Skeletal muscle tissue (tissue), 3 donors: ENCODE measurements at regions not wholly inside any gene's neighbourhood (a gene's known extent, or its start where the extent isn't known, plus 50 kb on each side); places are given as distances from the start of the nearest gene placed in this dataset.
A peak's percentile ranks its signal among the peaks of the same experiment; 100 is the strongest.

Source experiments
- H3K27ac ChIP-seq: one replicate; pipeline ENCODE4 v1.7.0; 2013; ENCODE audit warnings: mild to moderate bottlenecking, low read depth, low read length, inconsistent platforms
- H3K27me3 ChIP-seq, 3 donors: one replicate each; pipeline ENCODE4 v1.7.0; 2013; ENCODE audit warnings: low read length in 3 of 3; ENCODE audit not compliant: control insufficient read depth in 3 of 3, insufficient read depth in 3 of 3
- H3K36me3 ChIP-seq, 3 donors: one replicate each; pipeline ENCODE4 v1.7.0; 2013; ENCODE audit warnings: low read length in 3 of 3; ENCODE audit not compliant: control insufficient read depth in 3 of 3, insufficient read depth in 3 of 3
- H3K4me1 ChIP-seq, 3 donors: one replicate each; pipeline ENCODE4 v1.7.0; 2013; ENCODE audit warnings: low read length in 3 of 3, mild to moderate bottlenecking in 3 of 3; ENCODE audit not compliant: control insufficient read depth in 3 of 3, insufficient read depth in 3 of 3
- H3K4me3 ChIP-seq, 3 donors: one replicate each; pipeline ENCODE4 v1.7.0; 2013; ENCODE audit warnings: low read length in 3 of 3
- H3K9ac ChIP-seq, 3 donors: one replicate each; pipeline ENCODE4 v1.7.0; 2013; ENCODE audit warnings: low read length in 3 of 3, mild to moderate bottlenecking in 3 of 3, moderate library complexity in 2 of 3, low read depth in 1 of 3
- H3K9me3 ChIP-seq, 3 donors: one replicate each; pipeline ENCODE4 v1.7.0; 2013; ENCODE audit warnings: low read length in 3 of 3; ENCODE audit not compliant: control insufficient read depth in 3 of 3
- donor health status: Osteomylitis.

- Histone ChIP-seq H3K27ac (peak overlapping the region; percentile 3), H3K4me3 (no peak overlapping the region), H3K27me3 (no peaks in the 10 kb centered on the region), H3K9me3 (no peaks in the 10 kb centered on the region), H3K36me3 (peaks cover 2 to 22% (median 7%) of the 10 kb centered on the region in 3 donors), H3K9ac (no peak overlapping the region), H3K4me1 (peaks cover 4 to 14% (median 11%) of the 10 kb centered on the region in 3 donors)
Measured at GRCh38 chr6:144534180-144534579, 249.0 kb downstream of the UTRN start.

- Histone ChIP-seq H3K27ac (no peak overlapping the region), H3K4me1 (peaks cover 3 to 14% (median 11%) of the 10 kb centered on the region in 3 donors), H3K9ac (no peak overlapping the region), H3K9me3 (no peaks in the 10 kb centered on the region), H3K4me3 (no peak overlapping the region), H3K27me3 (no peaks in the 10 kb centered on the region), H3K36me3 (peaks cover 4 to 22% (median 10%) of the 10 kb centered on the region in 3 donors)
Measured at GRCh38 chr6:144535630-144536029, 250.5 kb downstream of the UTRN start.

- Histone ChIP-seq H3K9ac (no peak overlapping the region), H3K27me3 (no peaks in the 10 kb centered on the region), H3K4me1 (peaks cover 3 to 14% (median 11%) of the 10 kb centered on the region in 3 donors), H3K4me3 (no peak overlapping the region), H3K36me3 (peaks cover 7 to 26% (median 10%) of the 10 kb centered on the region in 3 donors), H3K9me3 (no peaks in the 10 kb centered on the region), H3K27ac (no peak overlapping the region)
Measured at GRCh38 chr6:144536079-144536478, 250.9 kb downstream of the UTRN start.

GRCh38 chr6:144543006-144543871 is 258.1 kb downstream of the UTRN start:
- Histone ChIP-seq H3K4me3 (no peak overlapping the region), H3K9me3 (no peaks in the 10 kb centered on the region), H3K4me1 (no peaks in the 10 kb centered on the region), H3K9ac (no peak overlapping the region), H3K36me3 (peaks cover 13 to 34% (median 29%) of the 10 kb centered on the region in 3 donors), H3K27me3 (no peaks in the 10 kb centered on the region), H3K27ac (no peak overlapping the region)

GRCh38 chr6:144544266-144544830 is 259.2 kb downstream of the UTRN start:
- no peak overlapping the region for H3K4me3 ChIP-seq
- no peak overlapping the region for H3K27ac ChIP-seq
- H3K4me1 ChIP-seq = no peaks in the 10 kb centered on the region
- no peaks in the 10 kb centered on the region for H3K9me3 ChIP-seq
- no peak overlapping the region for H3K9ac ChIP-seq
- no peaks in the 10 kb centered on the region for H3K27me3 ChIP-seq
- H3K36me3 ChIP-seq = peaks cover 13 to 42% (median 31%) of the 10 kb centered on the region in 3 donors

GRCh38 chr6:144546807-144547206 is 261.7 kb downstream of the UTRN start:
- Histone ChIP-seq H3K9me3 (no peaks in the 10 kb centered on the region), H3K9ac (no peak overlapping the region), H3K27ac (no peak overlapping the region), H3K4me1 (no peaks in the 10 kb centered on the region), H3K36me3 (peaks cover 7 to 45% (median 35%) of the 10 kb centered on the region in 3 donors), H3K4me3 (no peak overlapping the region), H3K27me3 (no peaks in the 10 kb centered on the region)

- no peak overlapping the region for H3K27ac ChIP-seq
Measured at GRCh38 chr6:144547409-144547808, 262.3 kb downstream of the UTRN start.

GRCh38 chr6:144548536-144548935 is 263.4 kb downstream of the UTRN start:
- Histone ChIP-seq H3K36me3 (peaks cover 2 to 43% (median 36%) of the 10 kb centered on the region in 3 donors), H3K9me3 (no peaks in the 10 kb centered on the region), H3K27ac (no peak overlapping the region), H3K4me3 (no peak overlapping the region), H3K9ac (no peak overlapping the region), H3K27me3 (no peaks in the 10 kb centered on the region), H3K4me1 (no peaks in the 10 kb centered on the region)

More at GRCh38 chr6:144547409-144547808, 262.3 kb downstream of the UTRN start:
- Histone ChIP-seq H3K36me3 (peaks cover 7 to 50% (median 39%) of the 10 kb centered on the region in 3 donors), H3K9me3 (no peaks in the 10 kb centered on the region), H3K27me3 (no peaks in the 10 kb centered on the region), H3K9ac (no peak overlapping the region), H3K4me1 (no peaks in the 10 kb centered on the region), H3K4me3 (no peak overlapping the region)

GRCh38 chr6:144549837-144550747 is 265.0 kb downstream of the UTRN start:
- Histone ChIP-seq H3K4me1 (no peaks in the 10 kb centered on the region), H3K27ac (no peak overlapping the region), H3K9me3 (no peaks in the 10 kb centered on the region), H3K27me3 (no peaks in the 10 kb centered on the region), H3K4me3 (no peak overlapping the region), H3K36me3 (peaks cover 2 to 40% (median 37%) of the 10 kb centered on the region in 3 donors), H3K9ac (no peak overlapping the region)
